ENCODE measurements at regions not wholly inside any gene's neighbourhood (a gene's known extent, or its start where the extent isn't known, plus 50 kb on each side); places are given as distances from the start of the nearest gene placed in this dataset.

- Histone ChIP-seq H3K27me3 (ENCODE audit: control insufficient read depth, insufficient read depth, low read length) (no peaks in the 10 kb centered on the region), H3K27ac (ENCODE audit: low read length) (no peak overlapping the region), H3K4me1 (ENCODE audit: control insufficient read depth, insufficient read depth, low read length) (no peaks in the 10 kb centered on the region), H3K9me3 (replicated peaks; ENCODE audit: control insufficient read depth, low read depth, low read length) (no peaks in the 10 kb centered on the region), H3K36me3 (ENCODE audit: control insufficient read depth, insufficient read depth, low read length) (no peaks in the 10 kb centered on the region), H3K4me3 (ENCODE audit: low read length) (no peak overlapping the region)
- WGBS (ENCODE audit: insufficient coverage), result 86% methylated on average over 1 of the region's 2 CpGs
- DNase-seq, result no peak
These were observed 163.2 kb downstream of the RSL24D1 start for GRCh38 chr15:55033574-55033973.

GRCh38 chr15:55031727-55032126 lies 165.0 kb downstream of the RSL24D1 start:
- no CpG with 5 or more reads among the region's 5 CpGs for WGBS (ENCODE audit: insufficient coverage)
- Histone ChIP-seq H3K36me3 (ENCODE audit: control insufficient read depth, insufficient read depth, low read length) (no peaks in the 10 kb centered on the region), H3K9me3 (replicated peaks; ENCODE audit: control insufficient read depth, low read depth, low read length) (no peaks in the 10 kb centered on the region), H3K4me1 (ENCODE audit: control insufficient read depth, insufficient read depth, low read length) (no peaks in the 10 kb centered on the region), H3K4me3 (ENCODE audit: low read length) (no peak overlapping the region), H3K27ac (ENCODE audit: low read length) (no peak overlapping the region), H3K27me3 (ENCODE audit: control insufficient read depth, insufficient read depth, low read length) (no peaks in the 10 kb centered on the region)
- peak; percentile 72 for DNase-seq

DNA sequence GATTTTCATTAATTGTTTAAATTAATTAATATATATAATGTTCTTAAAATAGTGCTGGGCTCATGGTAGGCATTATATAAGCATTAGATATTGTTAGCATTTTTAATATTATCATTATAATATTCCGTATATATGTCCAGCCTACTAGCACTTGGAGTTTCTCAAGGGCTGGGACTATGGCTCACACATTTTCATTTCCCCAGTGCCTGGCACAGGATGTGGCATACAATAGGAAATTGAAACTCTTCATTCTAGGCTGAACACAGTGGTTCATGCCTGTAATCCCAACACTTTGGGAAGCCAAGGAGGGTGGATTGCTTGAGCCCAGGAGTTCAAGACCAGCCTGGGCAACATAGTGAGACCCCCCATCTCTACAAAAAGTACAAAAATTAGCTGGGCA lies 170.4 kb downstream of the RSL24D1 start:
- Histone ChIP-seq H3K27ac (ENCODE audit: low read length) (no peak overlapping the region), H3K4me1 (ENCODE audit: control insufficient read depth, insufficient read depth, low read length) (no peaks in the 10 kb centered on the region)
- WGBS (ENCODE audit: insufficient coverage), result no CpG with 5 or more reads among the region's 1 CpG

GRCh38 chr15:55017635-55018034 lies 179.1 kb downstream of the RSL24D1 start:
- Histone ChIP-seq H3K36me3 (ENCODE audit: control insufficient read depth, insufficient read depth, low read length) (no peaks in the 10 kb centered on the region), H3K4me1 (ENCODE audit: control insufficient read depth, insufficient read depth, low read length) (no peaks in the 10 kb centered on the region), H3K4me3 (ENCODE audit: low read length) (no peak overlapping the region), H3K27ac (ENCODE audit: low read length) (no peak overlapping the region), H3K27me3 (ENCODE audit: control insufficient read depth, insufficient read depth, low read length) (no peaks in the 10 kb centered on the region), H3K9me3 (replicated peaks; ENCODE audit: control insufficient read depth, low read depth, low read length) (no peaks in the 10 kb centered on the region)
- no peak for DNase-seq

More for the DNA sequence above, 170.4 kb downstream of the RSL24D1 start:
- Histone ChIP-seq H3K36me3 (ENCODE audit: control insufficient read depth, insufficient read depth, low read length) (no peaks in the 10 kb centered on the region), H3K9me3 (replicated peaks; ENCODE audit: control insufficient read depth, low read depth, low read length) (no peaks in the 10 kb centered on the region), H3K27me3 (ENCODE audit: control insufficient read depth, insufficient read depth, low read length) (no peaks in the 10 kb centered on the region), H3K4me3 (ENCODE audit: low read length) (no peak overlapping the region)
- no peak for DNase-seq

DNA sequence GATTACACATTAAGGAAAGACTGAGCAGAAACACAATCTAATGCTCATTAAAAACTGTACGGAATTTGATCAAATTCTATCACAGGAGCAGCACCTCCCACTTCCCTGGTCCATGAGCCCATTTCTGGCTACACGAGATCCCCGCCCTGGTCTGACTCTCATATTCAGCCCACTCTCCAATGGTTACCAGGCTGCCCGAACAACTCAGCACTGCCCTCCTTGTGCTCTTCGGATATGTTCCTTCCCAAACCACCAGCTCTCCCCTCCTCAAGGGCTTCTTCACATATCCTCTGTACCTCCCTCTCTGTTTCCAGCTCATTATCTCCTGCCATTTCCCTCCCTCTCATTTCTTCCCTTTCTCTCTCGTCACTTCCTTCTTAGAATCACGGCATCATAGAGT lies 180.5 kb downstream of the RSL24D1 start:
- no peak for DNase-seq
- Histone ChIP-seq H3K36me3 (ENCODE audit: control insufficient read depth, insufficient read depth, low read length) (no peaks in the 10 kb centered on the region), H3K4me3 (ENCODE audit: low read length) (no peak overlapping the region), H3K4me1 (ENCODE audit: control insufficient read depth, insufficient read depth, low read length) (no peaks in the 10 kb centered on the region), H3K27ac (ENCODE audit: low read length) (no peak overlapping the region), H3K27me3 (ENCODE audit: control insufficient read depth, insufficient read depth, low read length) (no peaks in the 10 kb centered on the region), H3K9me3 (replicated peaks; ENCODE audit: control insufficient read depth, low read depth, low read length) (no peaks in the 10 kb centered on the region)
- WGBS (ENCODE audit: insufficient coverage), result 71% methylated on average over 7 of the region's 7 CpGs

- Histone ChIP-seq H3K4me1 (ENCODE audit: control insufficient read depth, insufficient read depth, low read length) (no peaks in the 10 kb centered on the region), H3K4me3 (ENCODE audit: low read length) (no peak overlapping the region), H3K36me3 (ENCODE audit: control insufficient read depth, insufficient read depth, low read length) (no peaks in the 10 kb centered on the region), H3K27ac (ENCODE audit: low read length) (no peak overlapping the region), H3K9me3 (replicated peaks; ENCODE audit: control insufficient read depth, low read depth, low read length) (no peaks in the 10 kb centered on the region), H3K27me3 (ENCODE audit: control insufficient read depth, insufficient read depth, low read length) (no peaks in the 10 kb centered on the region)
- no CpG with 5 or more reads among the region's 3 CpGs for WGBS (ENCODE audit: insufficient coverage)
- DNase-seq, result peak; percentile 15
These were observed 181.7 kb downstream of the RSL24D1 start for GRCh38 chr15:55015093-55015445.

- H3K4me1 ChIP-seq (ENCODE audit: control insufficient read depth, insufficient read depth, low read length), result no peaks in the 10 kb centered on the region
- no peaks in the 10 kb centered on the region for H3K27me3 ChIP-seq (ENCODE audit: control insufficient read depth, insufficient read depth, low read length)
- H3K4me3 ChIP-seq (ENCODE audit: low read length), result no peak overlapping the region
- H3K9me3 ChIP-seq (replicated peaks; ENCODE audit: control insufficient read depth, low read depth, low read length), result no peaks in the 10 kb centered on the region
- peak; percentile 21 for DNase-seq
- WGBS (ENCODE audit: insufficient coverage), result no CpG with 5 or more reads among the region's 1 CpG
- no peak overlapping the region for H3K27ac ChIP-seq (ENCODE audit: low read length)
- H3K36me3 ChIP-seq (ENCODE audit: control insufficient read depth, insufficient read depth, low read length), result no peaks in the 10 kb centered on the region
These were observed 182.2 kb downstream of the RSL24D1 start for GRCh38 chr15:55014391-55015092.

GRCh38 chr15:55008421-55008820 lies 188.3 kb downstream of the RSL24D1 start:
- Histone ChIP-seq H3K9me3 (replicated peaks; ENCODE audit: control insufficient read depth, low read depth, low read length) (no peaks in the 10 kb centered on the region), H3K27ac (ENCODE audit: low read length) (no peak overlapping the region), H3K4me1 (ENCODE audit: control insufficient read depth, insufficient read depth, low read length) (no peaks in the 10 kb centered on the region), H3K4me3 (ENCODE audit: low read length) (no peak overlapping the region), H3K36me3 (ENCODE audit: control insufficient read depth, insufficient read depth, low read length) (no peaks in the 10 kb centered on the region), H3K27me3 (ENCODE audit: control insufficient read depth, insufficient read depth, low read length) (no peaks in the 10 kb centered on the region)
- DNase-seq, result peak; percentile 38
- 43% methylated on average over 4 of the region's 4 CpGs for WGBS (ENCODE audit: insufficient coverage)

DNA sequence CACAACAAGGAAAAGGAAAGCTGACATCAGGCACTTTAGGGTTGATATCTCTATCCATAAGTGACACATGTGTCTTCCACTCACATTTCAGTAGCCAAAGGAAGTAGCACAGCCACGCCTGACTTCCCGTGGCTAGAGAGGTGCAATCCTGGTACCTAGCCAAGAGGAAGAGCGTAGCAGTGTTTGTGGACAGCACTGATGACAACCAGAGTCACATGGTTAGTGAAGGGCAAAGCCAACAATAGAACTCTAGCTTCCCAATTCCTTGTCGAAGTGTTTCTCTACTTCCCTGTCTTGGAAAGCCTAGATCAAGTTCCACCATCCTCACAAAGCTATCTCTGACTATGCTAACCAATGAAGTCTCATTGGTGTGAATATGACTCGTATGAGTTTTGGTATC lies 189.2 kb downstream of the RSL24D1 start:
- H3K27me3 ChIP-seq (ENCODE audit: control insufficient read depth, insufficient read depth, low read length), result no peaks in the 10 kb centered on the region
- DNase-seq, result peak; percentile 70
- no peaks in the 10 kb centered on the region for H3K36me3 ChIP-seq (ENCODE audit: control insufficient read depth, insufficient read depth, low read length)
- H3K9me3 ChIP-seq (replicated peaks; ENCODE audit: control insufficient read depth, low read depth, low read length), result no peaks in the 10 kb centered on the region
- no peaks in the 10 kb centered on the region for H3K4me1 ChIP-seq (ENCODE audit: control insufficient read depth, insufficient read depth, low read length)
- whole genome bisulfite sequencing (ENCODE audit: insufficient coverage), result 80% methylated on average over 2 of the region's 5 CpGs
- H3K4me3 ChIP-seq (ENCODE audit: low read length), result no peak overlapping the region
- no peak overlapping the region for H3K27ac ChIP-seq (ENCODE audit: low read length)

DNA sequence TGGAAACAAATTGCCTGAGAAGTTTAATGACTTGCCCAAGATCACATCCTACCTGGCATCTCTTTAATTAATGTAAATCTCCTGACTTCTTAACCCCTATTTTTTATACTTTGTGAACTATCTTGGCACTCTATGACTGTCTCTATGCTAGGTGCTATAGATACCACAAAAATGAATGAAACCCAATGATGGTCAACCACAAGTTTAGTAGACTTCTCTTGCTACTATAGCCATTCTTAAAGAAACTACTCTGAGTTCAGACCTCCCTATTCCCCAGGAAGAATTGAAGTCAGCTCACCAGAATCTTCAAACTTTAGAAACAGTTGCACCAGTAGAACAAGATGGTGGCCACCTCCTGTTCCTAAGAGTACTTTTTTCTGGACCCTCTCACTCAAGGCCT lies 191.1 kb downstream of the RSL24D1 start:
- H3K27me3 ChIP-seq (ENCODE audit: control insufficient read depth, insufficient read depth, low read length), result no peaks in the 10 kb centered on the region
- H3K36me3 ChIP-seq (ENCODE audit: control insufficient read depth, insufficient read depth, low read length), result no peaks in the 10 kb centered on the region
- H3K9me3 ChIP-seq (replicated peaks; ENCODE audit: control insufficient read depth, low read depth, low read length), result no peaks in the 10 kb centered on the region
- no peak overlapping the region for H3K4me3 ChIP-seq (ENCODE audit: low read length)
- no peak for DNase-seq
- H3K4me1 ChIP-seq (ENCODE audit: control insufficient read depth, insufficient read depth, low read length), result no peaks in the 10 kb centered on the region
- no peak overlapping the region for H3K27ac ChIP-seq (ENCODE audit: low read length)

Data from muscle of leg (tissue), 3 donors.